H9 (cell line): ENCODE measurements at regions not wholly inside any gene's neighbourhood (a gene's known extent, or its start where the extent isn't known, plus 50 kb on each side); places are given as distances from the start of the nearest gene placed in this dataset.

ENCODE experiments used
- DNase-seq: peaks from one replicate; pipeline ENCODE4 v3.0.0-alpha.2; 2017
- H2AFZ ChIP-seq: one replicate; pipeline ENCODE4 v1.6.1; 2013; ENCODE audit warnings: mild to moderate bottlenecking, low read length, control low read depth, moderate library complexity
- H2AK5ac ChIP-seq: 2 replicates; pipeline ENCODE4 v1.6.1; 2013; ENCODE audit warnings: low read length, control low read depth, mixed read lengths; ENCODE audit not compliant: insufficient read length
- H2BK120ac ChIP-seq: one replicate; pipeline ENCODE4 v1.6.1; 2013; ENCODE audit warnings: low read depth, mild to moderate bottlenecking, low read length, control low read depth, inconsistent platforms; ENCODE audit not compliant: poor library complexity, severe bottlenecking
- H2BK12ac ChIP-seq: 2 replicates; pipeline ENCODE4 v1.6.1; 2013; ENCODE audit warnings: low read length, control low read depth, mixed read lengths, low read depth; ENCODE audit not compliant: insufficient read length
- H2BK15ac ChIP-seq: 2 replicates; pipeline ENCODE4 v1.6.1; 2013; ENCODE audit warnings: low read depth, low read length, control low read depth
- H2BK20ac ChIP-seq: one replicate; pipeline ENCODE4 v1.6.1; 2013; ENCODE audit warnings: low read depth, mild to moderate bottlenecking, low read length, control low read depth, inconsistent platforms; ENCODE audit not compliant: poor library complexity, severe bottlenecking
- H2BK5ac ChIP-seq: 2 replicates; pipeline ENCODE4 v1.6.1; 2013; ENCODE audit warnings: low read length, control low read depth, mixed read lengths; ENCODE audit not compliant: insufficient read length
- H3K14ac ChIP-seq: 2 replicates; pipeline ENCODE4 v1.6.1; 2013; ENCODE audit warnings: low read length, control low read depth; ENCODE audit not compliant: insufficient read depth
- H3K18ac ChIP-seq: 2 replicates; pipeline ENCODE4 v1.6.1; 2013; ENCODE audit warnings: low read depth, mild to moderate bottlenecking, mixed read lengths, low read length, control low read depth; ENCODE audit not compliant: insufficient read length
- H3K23ac ChIP-seq: 2 replicates; pipeline ENCODE4 v1.6.1; 2013; ENCODE audit warnings: low read length, control low read depth, mixed read lengths, low read depth; ENCODE audit not compliant: insufficient read length
- H3K23me2 ChIP-seq: 2 replicates; pipeline ENCODE4 v1.6.1; 2013; ENCODE audit warnings: low read depth, mild to moderate bottlenecking, mixed read lengths, low read length, control low read depth; ENCODE audit not compliant: insufficient read length, poor library complexity, severe bottlenecking
- H3K27ac ChIP-seq: 2 replicates; pipeline ENCODE4 v1.5.1; 2013; ENCODE audit warnings: low read length, control low read depth, mixed read lengths, low read depth; ENCODE audit not compliant: insufficient read length
- H3K27me3 ChIP-seq: 2 replicates; pipeline ENCODE4 v1.6.1; 2013; ENCODE audit warnings: low read length, control low read depth, inconsistent platforms; ENCODE audit not compliant: insufficient read depth
- H3K4ac ChIP-seq: 2 replicates; pipeline ENCODE4 v1.6.1; 2013; ENCODE audit warnings: low read depth, mild to moderate bottlenecking, control low read depth, inconsistent platforms, low read length, moderate library complexity
- H3K4me1 ChIP-seq: 2 replicates; pipeline ENCODE4 v1.6.1; 2013; ENCODE audit warnings: low read length, control low read depth, inconsistent platforms; ENCODE audit not compliant: insufficient read depth
- H3K4me2 ChIP-seq: 2 replicates; pipeline ENCODE4 v1.6.1; 2013; ENCODE audit warnings: low read length, control low read depth, mixed read lengths; ENCODE audit not compliant: insufficient read length, insufficient read depth
- H3K56ac ChIP-seq: 2 replicates; pipeline ENCODE4 v1.6.1; 2013; ENCODE audit warnings: low read depth, mild to moderate bottlenecking, mixed read lengths, low read length, control low read depth; ENCODE audit not compliant: insufficient read length
- H3K79me1 ChIP-seq: 2 replicates; pipeline ENCODE4 v1.6.1; 2013; ENCODE audit warnings: low read depth, mild to moderate bottlenecking, moderate library complexity, low read length, control low read depth, inconsistent platforms; ENCODE audit not compliant: insufficient read depth, poor library complexity, severe bottlenecking
- H3K79me2 ChIP-seq: 2 replicates; pipeline ENCODE4 v1.6.1; 2013; ENCODE audit warnings: low read length, control low read depth, inconsistent platforms; ENCODE audit not compliant: insufficient read depth
- H3K9ac ChIP-seq: 2 replicates; pipeline ENCODE4 v1.6.1; 2013; ENCODE audit warnings: low read length, control low read depth, mixed read lengths; ENCODE audit not compliant: insufficient read length; ENCODE audit errors: extremely low read depth
- H3K9me3 ChIP-seq: one replicate; pipeline ENCODE4 v1.6.1; 2013; ENCODE audit warnings: low read depth, low read length, inconsistent platforms; ENCODE audit not compliant: control insufficient read depth
- H3T11ph ChIP-seq: one replicate; pipeline ENCODE4 v1.6.1; 2013; ENCODE audit warnings: mild to moderate bottlenecking, low read length, control low read depth, inconsistent platforms
- H4K20me1 ChIP-seq: one replicate; pipeline ENCODE4 v1.6.1; 2013; ENCODE audit not compliant: control insufficient read depth, insufficient read length, insufficient read depth
- H4K5ac ChIP-seq: 2 replicates; pipeline ENCODE4 v1.6.1; 2013; ENCODE audit warnings: low read depth, mild to moderate bottlenecking, mixed read lengths, low read length, control low read depth; ENCODE audit not compliant: insufficient read length
- H4K8ac ChIP-seq: replicated peaks from 2 replicates; pipeline ENCODE4 v1.6.1; 2013; ENCODE audit warnings: low read length, control low read depth, mixed read lengths, low read depth; ENCODE audit not compliant: insufficient read length
- H4K91ac ChIP-seq: 2 replicates; pipeline ENCODE4 v1.6.1; 2013; ENCODE audit warnings: low read depth, mild to moderate bottlenecking, moderate library complexity, mixed read lengths, low read length, control low read depth; ENCODE audit not compliant: insufficient read length
- H3K27ac Mint-ChIP-seq, 3 experiments: 2 replicates in 2 of 3; 3 replicates in 1 of 3; pipeline ENCODE4 v1.8.0; 2020 to 2021; ENCODE audit warnings: mixed read lengths in 3 of 3, mild to moderate bottlenecking in 1 of 3, moderate library complexity in 1 of 3
- H3K27me3 Mint-ChIP-seq: 2 replicates; pipeline ENCODE4 v1.8.0; 2021; ENCODE audit warnings: low read depth, mild to moderate bottlenecking, moderate library complexity, mixed read lengths
- H3K36me3 Mint-ChIP-seq, 3 experiments: 2 replicates in 2 of 3; 3 replicates in 1 of 3; pipeline ENCODE4 v1.8.0; 2020 to 2021; ENCODE audit warnings: low read depth in 3 of 3, mixed read lengths in 3 of 3; ENCODE audit not compliant: insufficient read depth in 1 of 3
- H3K4me1 Mint-ChIP-seq, 2 experiments: 2 replicates each; pipeline ENCODE4 v1.8.0; 2020; ENCODE audit warnings: mixed read lengths in 2 of 2
- H3K4me3 Mint-ChIP-seq, 2 experiments: 2 replicates in 1 of 2; 3 replicates in 1 of 2; pipeline ENCODE4 v1.8.0; 2020 to 2021; ENCODE audit warnings: mild to moderate bottlenecking in 2 of 2, mixed read lengths in 2 of 2, moderate library complexity in 1 of 2
- H3K9me3 Mint-ChIP-seq, 2 experiments: 2 replicates in 1 of 2; 3 replicates in 1 of 2; pipeline ENCODE4 v1.8.0; 2020; ENCODE audit warnings: mild to moderate bottlenecking in 2 of 2, mixed read lengths in 2 of 2, moderate library complexity in 1 of 2
- CTCF ChIP-seq: fragments of 200-600 bp; sonication (generic); conservative IDR thresholded peaks from 3 replicates; pipeline ENCODE4 v1.8.0; 2021; ENCODE audit warnings: antibody characterized with exemption, mild to moderate bottlenecking
- WGBS: extraction: QIAGEN DNeasy Blood & Tissue Kit; methylation state at CpG from one replicate; pipeline ENCODE4 v1.1.7; 2013; ENCODE audit warnings: missing lambda C conversion rate, low lambda C conversion rate, mixed read lengths; ENCODE audit not compliant: insufficient read length; ENCODE audit errors: extremely low coverage; 5-methylcytosine and 5-hydroxymethylcytosine counted together

DNA sequence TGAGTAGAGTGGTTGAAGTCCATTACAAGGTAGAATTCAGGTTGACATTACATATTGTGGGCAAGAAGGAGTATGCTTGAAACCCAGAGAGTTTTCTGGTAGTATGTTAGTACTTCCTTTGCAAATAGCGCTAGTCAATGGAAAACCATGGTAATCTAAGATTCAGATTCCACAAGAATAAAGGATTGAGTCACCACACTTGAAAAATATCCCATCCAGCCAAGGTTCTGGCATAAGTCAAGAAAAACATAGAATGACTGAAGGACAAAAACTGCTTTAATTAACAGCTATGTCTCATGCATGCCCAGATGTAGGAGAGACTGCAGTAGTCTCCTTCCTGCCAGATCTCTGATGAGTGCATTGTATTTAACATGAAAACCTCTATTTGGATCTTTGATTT is 469.8 kb downstream of the BMP2 start:
- Histone ChIP-seq H2AFZ (no peak overlapping the region), H3K4ac (no peak overlapping the region), H4K20me1 (no peaks in the 10 kb centered on the region), H2BK5ac (no peak overlapping the region), H3K9ac (no peak overlapping the region), H3K23me2 (no peaks in the 10 kb centered on the region), H3K9me3 (no peaks in the 10 kb centered on the region), H2BK120ac (no peak overlapping the region), H2BK15ac (no peak overlapping the region), H4K8ac (no peak overlapping the region), H4K91ac (no peak overlapping the region), H3T11ph (no peak overlapping the region), H3K56ac (no peak overlapping the region), H3K14ac (no peak overlapping the region), H2BK20ac (no peak overlapping the region), H3K23ac (no peak overlapping the region), H2AK5ac (no peak overlapping the region), H3K27ac (no peak overlapping the region), H3K18ac (no peak overlapping the region), H4K5ac (no peak overlapping the region), H3K4me2 (no peak overlapping the region), H3K79me2 (no peaks in the 10 kb centered on the region), H3K27me3 (no peaks in the 10 kb centered on the region), H3K79me1 (no peaks in the 10 kb centered on the region), H2BK12ac (no peak overlapping the region), H3K4me1 (no peaks in the 10 kb centered on the region)
- Mint-ChIP-seq H3K9me3 (peaks cover 10 to 11% of the 10 kb centered on the region in 2 experiments; a peak in 3 of 5 replicates), H3K4me3 (no peak overlapping the region), H3K27ac (no peak overlapping the region), H3K36me3 (peaks cover 0 to 8% (median 3%) of the 10 kb centered on the region in 3 experiments; a peak in 3 of 7 replicates), H3K27me3 (no peaks in the 10 kb centered on the region), H3K4me1 (no peaks in the 10 kb centered on the region)
- no peak for TF ChIP-seq CTCF
- no CpG with 5 or more reads among the region's 1 CpG for WGBS
- DNase-seq, result no peak
